BE2C (cell line): ENCODE measurements at regions not wholly inside any gene's neighbourhood (a gene's known extent, or its start where the extent isn't known, plus 50 kb on each side); places are given as distances from the start of the nearest gene placed in this dataset.

Experiments
- DNase-seq: peaks from one replicate; pipeline ENCODE4 v3.0.0-alpha.2; 2020
- H3K27me3 ChIP-seq: fragments of 250-450 bp; sonication (Bioruptor Pico); 2 replicates; pipeline ENCODE4 v1.5.1; 2020; ENCODE audit warnings: mild to moderate bottlenecking
- H3K36me3 ChIP-seq: fragments of 250-450 bp; sonication (Bioruptor Pico); 2 replicates; pipeline ENCODE4 v1.5.1; 2020; ENCODE audit warnings: mild to moderate bottlenecking
- H3K4me1 ChIP-seq: fragments of 250-450 bp; sonication (Bioruptor Pico); 2 replicates; pipeline ENCODE4 v1.5.1; 2020
- H3K4me3 ChIP-seq: 2 replicates; pipeline ENCODE4 v1.5.1; 2011; ENCODE audit warnings: low read depth, low read length
- H3K9me3 ChIP-seq: fragments of 250-450 bp; sonication (Bioruptor Pico); 2 replicates; pipeline ENCODE4 v1.5.1; 2020
- CTCF ChIP-seq: IDR thresholded peaks from 2 replicates; pipeline ENCODE4 v1.5.1; 2012; ENCODE audit warnings: mild to moderate bottlenecking, low read depth, low read length

- Histone ChIP-seq H3K4me3 (no peak overlapping the region), H3K36me3 (no peaks in the 10 kb centered on the region), H3K27me3 (no peaks in the 10 kb centered on the region), H3K9me3 (no peaks in the 10 kb centered on the region), H3K4me1 (no peaks in the 10 kb centered on the region)
- no peak for DNase-seq
- no peak for TF ChIP-seq CTCF
Observed at GRCh38 chr2:18171191-18172139, 293.0 kb downstream of the KCNS3 start.

DNA sequence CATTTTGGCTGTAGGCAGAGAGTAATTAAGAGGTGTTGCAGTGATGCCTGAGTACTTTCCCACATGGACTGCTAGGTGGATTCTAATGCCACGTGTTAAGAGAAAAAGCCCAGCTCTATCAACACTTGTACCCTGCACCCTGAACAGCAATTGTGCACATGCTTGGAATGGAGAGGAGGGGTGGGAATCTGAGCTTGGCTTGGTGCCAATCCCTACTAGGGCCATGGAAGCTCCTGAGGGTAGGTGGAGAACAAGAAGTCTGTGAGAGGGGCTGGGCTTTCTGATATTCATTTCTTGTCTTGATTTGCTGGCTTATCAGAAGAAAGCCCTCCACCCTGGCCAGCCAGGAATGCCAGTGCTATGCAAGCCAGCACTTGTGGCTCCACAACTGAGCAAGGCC is 292.2 kb downstream of the KCNS3 start:
- no peaks in the 10 kb centered on the region for H3K4me1 ChIP-seq
- H3K4me3 ChIP-seq, result no peak overlapping the region
- no peaks in the 10 kb centered on the region for H3K36me3 ChIP-seq
- DNase-seq, result no peak
- H3K9me3 ChIP-seq, result no peaks in the 10 kb centered on the region
- no peaks in the 10 kb centered on the region for H3K27me3 ChIP-seq
- no peak for TF ChIP-seq CTCF

DNA sequence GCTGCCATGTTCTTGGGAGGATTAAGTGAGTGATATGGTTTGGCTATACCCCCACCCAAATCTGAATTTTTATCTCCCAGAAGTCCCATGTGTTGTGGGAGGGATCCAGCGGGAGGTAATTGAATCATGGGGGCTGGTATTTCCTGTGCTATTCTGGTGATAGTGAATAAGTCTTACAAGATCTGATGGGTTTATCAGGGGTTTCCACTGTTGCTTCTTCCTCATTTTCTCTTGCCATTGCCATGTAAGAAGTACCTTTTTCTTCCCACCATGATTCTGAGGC is 291.4 kb downstream of the KCNS3 start:
- Histone ChIP-seq H3K27me3 (no peaks in the 10 kb centered on the region), H3K9me3 (no peaks in the 10 kb centered on the region), H3K4me1 (no peaks in the 10 kb centered on the region), H3K36me3 (no peaks in the 10 kb centered on the region), H3K4me3 (no peak overlapping the region)
- TF ChIP-seq CTCF, result no peak
- DNase-seq, result no peak

DNA sequence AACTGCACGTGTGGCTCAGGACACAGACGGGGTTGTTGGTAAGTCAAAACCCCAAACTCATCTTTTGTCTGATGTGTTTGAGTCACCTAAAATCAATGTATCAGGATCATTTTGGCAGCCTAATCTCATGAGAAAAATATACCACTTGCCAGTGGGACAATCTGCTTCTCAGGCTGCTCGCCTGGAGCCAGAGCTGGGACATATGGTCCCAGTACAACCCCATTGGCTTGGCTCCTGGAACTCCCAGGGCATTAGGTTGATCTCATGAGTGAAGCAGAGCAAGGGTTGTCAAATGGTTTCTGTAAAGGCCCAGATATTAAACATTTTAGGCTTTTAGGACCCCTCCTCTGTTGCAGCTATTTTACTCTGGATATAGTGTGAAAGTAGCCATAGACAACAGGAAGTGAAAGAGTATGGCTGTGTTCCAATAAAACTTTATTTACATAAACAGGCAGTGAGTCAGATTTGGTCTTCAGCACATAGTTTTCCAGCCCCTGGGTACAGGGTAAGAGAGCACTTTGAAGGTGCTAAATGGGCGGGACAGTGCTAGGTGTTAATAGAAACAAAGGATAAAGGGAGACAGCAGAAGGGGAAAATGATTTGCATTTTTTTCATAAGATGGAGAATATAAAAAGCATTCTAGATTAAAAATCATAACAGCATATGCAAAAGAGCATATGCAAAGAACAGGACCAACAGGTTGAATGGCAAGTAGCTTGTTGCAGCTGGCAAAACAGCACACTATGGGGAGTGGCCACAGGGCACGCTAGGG is 290.8 kb downstream of the KCNS3 start:
- DNase-seq, result no peak
- no peak for TF ChIP-seq CTCF
- Histone ChIP-seq H3K4me1 (no peaks in the 10 kb centered on the region), H3K9me3 (no peaks in the 10 kb centered on the region), H3K36me3 (no peaks in the 10 kb centered on the region), H3K27me3 (no peaks in the 10 kb centered on the region), H3K4me3 (no peak overlapping the region)

DNA sequence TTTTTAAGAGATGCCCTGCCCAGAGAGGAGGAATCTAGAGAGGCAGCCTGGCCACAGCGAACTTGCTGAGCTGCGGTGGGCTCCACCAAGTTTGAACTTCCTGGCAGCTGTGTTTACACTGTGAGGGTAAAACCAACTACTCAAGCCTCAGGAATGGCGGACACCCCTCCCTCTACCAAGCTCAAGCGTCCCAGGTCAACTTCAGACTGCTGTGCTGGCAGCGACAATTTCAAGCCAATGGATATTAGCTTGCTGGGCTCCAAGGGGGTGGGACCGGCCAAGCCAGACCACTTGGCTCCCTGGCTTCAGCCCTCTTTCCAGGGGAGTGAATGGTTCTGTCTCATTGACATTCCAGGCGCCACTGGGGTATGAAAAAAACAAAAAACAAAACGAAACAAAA is 289.4 kb downstream of the KCNS3 start:
- no peaks in the 10 kb centered on the region for H3K9me3 ChIP-seq
- H3K4me3 ChIP-seq, result no peak overlapping the region
- DNase-seq, result no peak
- H3K27me3 ChIP-seq, result no peaks in the 10 kb centered on the region
- TF ChIP-seq CTCF, result no peak
- no peaks in the 10 kb centered on the region for H3K36me3 ChIP-seq
- H3K4me1 ChIP-seq, result no peaks in the 10 kb centered on the region

- Histone ChIP-seq H3K4me1 (no peaks in the 10 kb centered on the region), H3K36me3 (no peaks in the 10 kb centered on the region), H3K9me3 (no peaks in the 10 kb centered on the region), H3K27me3 (no peaks in the 10 kb centered on the region), H3K4me3 (no peak overlapping the region)
- no peak for DNase-seq
- TF ChIP-seq CTCF, result no peak
Observed at GRCh38 chr2:18161681-18162080, 283.2 kb downstream of the KCNS3 start.
